OCI-LY1 (cell line): ENCODE measurements at regions not wholly inside any gene's neighbourhood (a gene's known extent, or its start where the extent isn't known, plus 50 kb on each side); places are given as distances from the start of the nearest gene placed in this dataset.
"Not testable (repeated sequence)": the region's sequence is repeated elsewhere in the genome, so short reads cannot be mapped to it uniquely, and the experiment has no call there.

Experiments
- H2AFZ ChIP-seq: fragments of 200-600 bp; sonication (generic), shearing (Covaris generic); 2 replicates; pipeline ENCODE4 v1.6.0; 2014; ENCODE audit warnings: antibody characterized with exemption, mild to moderate bottlenecking, low read length
- H3F3A ChIP-seq: fragments of 200-600 bp; sonication (generic), shearing (Covaris generic); 2 replicates; pipeline ENCODE4 v1.6.0; 2014; ENCODE audit warnings: mild to moderate bottlenecking, antibody characterized with exemption, low read length, moderate library complexity; ENCODE audit not compliant: insufficient read depth
- H3K27ac ChIP-seq: fragments of 200-600 bp; sonication (generic); 2 replicates; pipeline ENCODE4 v1.5.1; 2014; ENCODE audit warnings: low read length, mixed run types, mild to moderate bottlenecking, low read depth; ENCODE audit not compliant: poor library complexity, severe bottlenecking
- H3K27me3 ChIP-seq: fragments of 200-600 bp; sonication (generic); 2 replicates; pipeline ENCODE4 v1.6.0; 2014; ENCODE audit warnings: antibody characterized with exemption, mild to moderate bottlenecking, low read length, moderate library complexity; ENCODE audit not compliant: insufficient read depth
- H3K36me3 ChIP-seq: fragments of 200-600 bp; sonication (generic); 2 replicates; pipeline ENCODE4 v1.6.1; 2014; ENCODE audit warnings: mild to moderate bottlenecking, antibody characterized with exemption, low read length, moderate library complexity, mixed read lengths; ENCODE audit not compliant: insufficient read depth
- H3K4me1 ChIP-seq: fragments of 200-600 bp; sonication (generic); 2 replicates; pipeline ENCODE4 v1.5.1; 2014; ENCODE audit warnings: mild to moderate bottlenecking, low read length, moderate library complexity; ENCODE audit not compliant: insufficient read depth, severe bottlenecking
- H3K4me2 ChIP-seq: fragments of 200-600 bp; sonication (generic), shearing (Covaris generic); 2 replicates; pipeline ENCODE4 v1.6.1; 2014; ENCODE audit warnings: low read length
- H3K4me3 ChIP-seq: fragments of 200-600 bp; sonication (generic); 2 replicates; pipeline ENCODE4 v1.5.1; 2014; ENCODE audit warnings: low read length, low read depth, mild to moderate bottlenecking, mixed read lengths; ENCODE audit not compliant: poor library complexity, severe bottlenecking
- H3K79me2 ChIP-seq: fragments of 200-600 bp; shearing (Covaris generic); 2 replicates; pipeline ENCODE4 v1.6.1; 2016; ENCODE audit warnings: mixed run types, low read length, mixed read lengths; ENCODE audit not compliant: insufficient read depth
- H3K9ac ChIP-seq: fragments of 200-600 bp; sonication (generic), shearing (Covaris generic); 2 replicates; pipeline ENCODE4 v1.6.1; 2014; ENCODE audit warnings: mild to moderate bottlenecking, low read length, mixed read lengths
- H3K9me2 ChIP-seq: fragments of 200-600 bp; sonication (generic), shearing (Covaris generic); 2 replicates; pipeline ENCODE4 v1.6.1; 2014; ENCODE audit warnings: low read depth, mild to moderate bottlenecking, low read length, mixed read lengths
- H3K9me3 ChIP-seq: fragments of 200-600 bp; shearing (Covaris generic); 2 replicates; pipeline ENCODE4 v1.6.1; 2014; ENCODE audit warnings: low read length, mixed read lengths
- H4K20me1 ChIP-seq: fragments of 200-600 bp; sonication (generic), shearing (Covaris generic); 2 replicates; pipeline ENCODE4 v1.6.0; 2016; ENCODE audit warnings: mild to moderate bottlenecking, low read length; ENCODE audit not compliant: insufficient read depth
- EZH2 ChIP-seq: fragments of 200-600 bp; sonication (generic), shearing (Covaris generic); IDR thresholded peaks from 2 replicates; pipeline ENCODE4 v1.8.0; 2017; ENCODE audit warnings: borderline replicate concordance, mixed run types, mild to moderate bottlenecking, antibody characterized with exemption, low read length, moderate library complexity, mixed read lengths
- TF ChIP-seq, protein P1 (sequence below): fragments of 200-600 bp; sonication (generic), shearing (Covaris generic); IDR thresholded peaks from 2 replicates; pipeline ENCODE4 v1.5.1; 2017; ENCODE audit warnings: mild to moderate bottlenecking, antibody characterized with exemption, low read length, moderate library complexity, mixed read lengths

DNA sequence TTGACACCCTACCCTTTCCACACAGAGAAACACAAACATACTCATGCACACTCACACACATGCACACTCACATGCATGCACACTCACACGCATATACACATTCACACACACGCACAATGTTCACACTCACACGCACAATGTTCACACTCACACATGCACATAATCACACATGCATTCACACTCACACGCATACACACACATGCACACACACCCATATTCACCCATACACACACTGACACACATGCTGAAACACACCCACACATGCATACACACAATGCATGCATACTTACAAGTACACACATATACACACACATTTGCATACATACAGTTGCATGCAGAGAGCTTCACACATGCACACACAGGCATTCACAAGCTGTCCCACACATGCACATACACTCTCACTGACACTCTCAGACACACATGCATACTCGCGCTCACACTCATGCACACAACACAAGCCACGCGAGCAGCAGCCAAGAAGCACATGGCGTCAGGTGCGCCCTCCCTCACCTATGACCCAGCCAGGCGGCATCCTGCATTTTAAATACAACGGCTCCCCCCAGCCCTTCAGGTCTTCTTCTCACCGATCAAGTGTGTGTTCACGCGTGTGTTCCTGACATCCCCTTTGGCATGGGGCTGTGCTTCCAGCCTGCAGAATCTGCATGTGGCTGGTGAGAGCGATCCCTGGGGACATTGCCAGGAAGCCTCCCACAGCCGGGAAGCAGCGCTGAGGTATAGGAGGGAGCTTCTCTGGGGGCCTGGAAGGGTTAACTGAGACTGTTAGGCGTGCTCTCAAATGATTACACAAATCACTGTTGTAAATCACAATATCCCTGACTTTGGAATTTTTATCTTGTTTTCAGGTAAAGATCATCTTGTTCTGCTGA is 195.1 kb downstream of the RTP5 start:
- Histone ChIP-seq H3F3A (no peaks in the 10 kb centered on the region), H3K9me3 (no peaks in the 10 kb centered on the region), H3K4me1 (no peaks in the 10 kb centered on the region), H3K4me2 (no peak overlapping the region), H3K9ac (no peak overlapping the region), H3K36me3 (no peaks in the 10 kb centered on the region), H3K4me3 (no peak overlapping the region), H3K79me2 (no peaks in the 10 kb centered on the region), H4K20me1 (no peaks in the 10 kb centered on the region), H2AFZ (no peak overlapping the region), H3K27me3 (no peaks in the 10 kb centered on the region), H3K27ac (no peak overlapping the region), H3K9me2 (no peaks in the 10 kb centered on the region)
- TF ChIP-seq, protein P1, sequence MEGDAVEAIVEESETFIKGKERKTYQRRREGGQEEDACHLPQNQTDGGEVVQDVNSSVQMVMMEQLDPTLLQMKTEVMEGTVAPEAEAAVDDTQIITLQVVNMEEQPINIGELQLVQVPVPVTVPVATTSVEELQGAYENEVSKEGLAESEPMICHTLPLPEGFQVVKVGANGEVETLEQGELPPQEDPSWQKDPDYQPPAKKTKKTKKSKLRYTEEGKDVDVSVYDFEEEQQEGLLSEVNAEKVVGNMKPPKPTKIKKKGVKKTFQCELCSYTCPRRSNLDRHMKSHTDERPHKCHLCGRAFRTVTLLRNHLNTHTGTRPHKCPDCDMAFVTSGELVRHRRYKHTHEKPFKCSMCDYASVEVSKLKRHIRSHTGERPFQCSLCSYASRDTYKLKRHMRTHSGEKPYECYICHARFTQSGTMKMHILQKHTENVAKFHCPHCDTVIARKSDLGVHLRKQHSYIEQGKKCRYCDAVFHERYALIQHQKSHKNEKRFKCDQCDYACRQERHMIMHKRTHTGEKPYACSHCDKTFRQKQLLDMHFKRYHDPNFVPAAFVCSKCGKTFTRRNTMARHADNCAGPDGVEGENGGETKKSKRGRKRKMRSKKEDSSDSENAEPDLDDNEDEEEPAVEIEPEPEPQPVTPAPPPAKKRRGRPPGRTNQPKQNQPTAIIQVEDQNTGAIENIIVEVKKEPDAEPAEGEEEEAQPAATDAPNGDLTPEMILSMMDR = no peak
- no peak for TF ChIP-seq EZH2

DNA sequence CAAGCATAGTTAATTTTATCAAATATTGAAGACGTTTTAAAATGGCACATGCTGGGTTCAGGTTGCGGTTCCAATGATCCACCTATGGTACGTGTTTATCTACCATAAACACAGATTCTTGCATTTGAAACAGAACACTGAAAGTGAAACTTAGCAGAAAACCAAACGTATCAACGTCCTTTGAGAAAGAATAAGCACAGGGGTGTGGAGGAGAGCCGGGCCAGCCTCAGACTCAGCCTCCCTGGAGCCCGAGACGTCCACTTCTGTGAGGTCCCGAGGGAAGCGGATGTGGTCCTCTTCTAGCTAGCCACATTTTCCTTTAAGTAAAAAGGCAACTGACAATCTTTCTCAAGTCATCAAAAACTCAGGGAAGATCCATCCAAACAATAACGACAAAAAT is 195.9 kb downstream of the RTP5 start:
- H3F3A ChIP-seq = no peaks in the 10 kb centered on the region
- no peaks in the 10 kb centered on the region for H3K9me2 ChIP-seq
- no peak overlapping the region for H2AFZ ChIP-seq
- H3K4me2 ChIP-seq = no peak overlapping the region
- no peaks in the 10 kb centered on the region for H3K4me1 ChIP-seq
- no peaks in the 10 kb centered on the region for H3K36me3 ChIP-seq
- H4K20me1 ChIP-seq = no peaks in the 10 kb centered on the region
- H3K27me3 ChIP-seq = no peaks in the 10 kb centered on the region
- no peaks in the 10 kb centered on the region for H3K79me2 ChIP-seq
- no peak overlapping the region for H3K4me3 ChIP-seq
- no peaks in the 10 kb centered on the region for H3K9me3 ChIP-seq
- no peak overlapping the region for H3K27ac ChIP-seq
- H3K9ac ChIP-seq = no peak overlapping the region
- no peak for TF ChIP-seq EZH2
- TF ChIP-seq, protein P1 = no peak

DNA sequence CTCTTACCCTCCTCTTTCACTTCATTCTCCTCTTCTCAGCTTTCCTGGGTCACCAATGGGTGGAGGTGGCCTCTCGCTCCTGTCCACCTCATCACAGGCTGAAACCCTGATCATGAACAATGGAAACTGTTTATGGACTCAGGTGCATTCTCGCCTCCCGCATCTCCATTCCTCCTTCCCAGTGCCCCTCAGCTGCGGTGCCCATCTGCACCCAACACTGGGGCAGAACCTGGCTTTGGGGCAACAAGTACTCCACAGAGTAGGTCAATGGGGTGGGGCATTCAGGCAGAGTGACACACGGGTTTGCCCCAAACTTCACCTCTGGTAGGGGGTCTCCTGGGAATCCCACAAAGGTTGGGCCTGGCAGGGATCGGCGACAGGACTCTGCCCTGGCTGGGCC is 199.5 kb downstream of the RTP5 start:
- Histone ChIP-seq H3K9me2 (no peaks in the 10 kb centered on the region), H2AFZ (no peak overlapping the region), H3K79me2 (no peaks in the 10 kb centered on the region), H3K4me3 (no peak overlapping the region), H3K4me2 (no peak overlapping the region), H3K27ac (no peak overlapping the region), H4K20me1 (no peaks in the 10 kb centered on the region), H3K27me3 (no peaks in the 10 kb centered on the region), H3K9me3 (no peaks in the 10 kb centered on the region), H3K9ac (no peak overlapping the region), H3K36me3 (no peaks in the 10 kb centered on the region), H3F3A (no peaks in the 10 kb centered on the region), H3K4me1 (no peaks in the 10 kb centered on the region)
- TF ChIP-seq EZH2 = no peak
- TF ChIP-seq, protein P1 = no peak

GRCh38 chr2:242069938-242070395 is 200.4 kb downstream of the RTP5 start:
- not testable (repeated sequence) for H3K36me3 ChIP-seq, H4K20me1 ChIP-seq, H3K4me2 ChIP-seq, H3K9ac ChIP-seq, H2AFZ ChIP-seq, H3K9me2 ChIP-seq, H3K4me3 ChIP-seq, H3K4me1 ChIP-seq, H3F3A ChIP-seq, H3K27me3 ChIP-seq, H3K79me2 ChIP-seq, H3K9me3 ChIP-seq, H3K27ac ChIP-seq

DNA sequence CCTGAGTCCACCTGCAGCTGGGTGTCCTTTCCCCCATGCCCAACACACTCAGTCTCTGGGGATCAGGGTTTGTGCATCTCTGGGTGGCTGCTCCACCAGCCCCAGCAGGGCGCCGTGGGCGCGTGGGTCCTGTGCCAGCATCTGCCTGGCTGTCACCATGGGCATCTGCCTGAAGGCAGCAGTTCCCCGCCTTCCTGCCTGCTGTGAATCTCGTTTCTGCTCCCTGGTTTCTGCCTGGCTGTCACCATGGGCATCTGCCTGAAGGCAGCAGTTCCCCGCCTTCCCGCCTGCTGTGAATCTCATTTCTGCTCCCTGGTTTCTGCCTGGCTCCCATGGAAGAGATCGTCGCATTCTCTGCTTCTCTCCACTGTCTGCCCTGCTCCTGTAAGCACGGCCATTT is 201.2 kb downstream of the RTP5 start:
- not testable (repeated sequence) for H3K79me2 ChIP-seq, H2AFZ ChIP-seq, H3K4me1 ChIP-seq, H3K36me3 ChIP-seq, H3K9me2 ChIP-seq, H3K27ac ChIP-seq, H3K27me3 ChIP-seq, H4K20me1 ChIP-seq, H3F3A ChIP-seq, H3K9ac ChIP-seq, H3K9me3 ChIP-seq, H3K4me2 ChIP-seq, H3K4me3 ChIP-seq
